ENCODE measurements at regions not wholly inside any gene's neighbourhood (a gene's known extent, or its start where the extent isn't known, plus 50 kb on each side); places are given as distances from the start of the nearest gene placed in this dataset.

DNA sequence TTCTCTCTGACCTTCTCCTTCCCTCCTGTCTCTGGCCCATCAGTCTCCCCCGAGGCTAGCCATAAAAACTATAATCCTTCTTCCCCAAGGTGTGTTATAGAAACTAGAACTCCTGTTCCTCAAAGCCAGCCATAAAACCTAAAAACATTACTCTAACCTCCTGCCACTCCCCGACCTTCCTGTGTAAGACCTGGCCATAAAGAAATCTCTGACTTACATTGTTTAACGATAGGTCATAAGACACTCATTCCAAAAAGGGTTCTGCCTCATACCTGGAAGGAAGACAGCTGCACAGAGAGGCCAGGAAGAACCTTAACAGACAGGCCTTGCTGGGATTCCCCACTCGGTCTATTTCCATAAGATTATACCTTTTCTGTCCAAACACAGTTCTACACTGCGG, 70.9 kb upstream of the EEA1 start:
- Histone ChIP-seq H3K4me2 (ENCODE audit: low read length) (no peak overlapping the region), H4K20me1 (ENCODE audit: insufficient read depth) (no peaks in the 10 kb centered on the region), H3K79me2 (replicated peaks; ENCODE audit: insufficient read depth, low read length) (no peaks in the 10 kb centered on the region), H2AFZ (ENCODE audit: low read depth, low read length) (no peak overlapping the region), H3K36me3 (ENCODE audit: insufficient read depth, low read length) (no peaks in the 10 kb centered on the region), H3K4me3 (ENCODE audit: low read length) (no peak overlapping the region), H3K9me2 (ENCODE audit: insufficient read depth, low read length) (no peaks in the 10 kb centered on the region), H3K27me3 (ENCODE audit: insufficient read depth, low read depth, low read length) (no peaks in the 10 kb centered on the region), H3K9ac (ENCODE audit: low read length) (no peak overlapping the region), H3K27ac (ENCODE audit: low read length) (no peak overlapping the region), H3K9me3 (ENCODE audit: low read length) (no peaks in the 10 kb centered on the region), H3F3A (ENCODE audit: insufficient read depth, low read length, poor library complexity, severe bottlenecking) (no peaks in the 10 kb centered on the region)
- no peak for TF ChIP-seq SMC3 (conservative IDR thresholded peaks at IDR 0.05; ENCODE audit: poor library complexity)
- no peak for TF ChIP-seq EP300 (conservative IDR thresholded peaks at IDR 0.05; ENCODE audit: poor library complexity, severe bottlenecking)
- TF ChIP-seq RAD21 (conservative IDR thresholded peaks at IDR 0.05) = no peak
- TF ChIP-seq TAF1 (IDR thresholded peaks at IDR 0.05; ENCODE audit: low read depth) = no peak
- TF ChIP-seq EZH2 (IDR thresholded peaks at IDR 0.05; ENCODE audit: borderline replicate concordance, insufficient read depth, low read length, poor library complexity, severe bottlenecking) = no peak
- TF ChIP-seq MXI1 (conservative IDR thresholded peaks at IDR 0.05; ENCODE audit: poor library complexity, severe bottlenecking) = no peak
- no peak for TF ChIP-seq POLR2AphosphoS5 (IDR thresholded peaks at IDR 0.05)
- TF ChIP-seq, protein P1, sequence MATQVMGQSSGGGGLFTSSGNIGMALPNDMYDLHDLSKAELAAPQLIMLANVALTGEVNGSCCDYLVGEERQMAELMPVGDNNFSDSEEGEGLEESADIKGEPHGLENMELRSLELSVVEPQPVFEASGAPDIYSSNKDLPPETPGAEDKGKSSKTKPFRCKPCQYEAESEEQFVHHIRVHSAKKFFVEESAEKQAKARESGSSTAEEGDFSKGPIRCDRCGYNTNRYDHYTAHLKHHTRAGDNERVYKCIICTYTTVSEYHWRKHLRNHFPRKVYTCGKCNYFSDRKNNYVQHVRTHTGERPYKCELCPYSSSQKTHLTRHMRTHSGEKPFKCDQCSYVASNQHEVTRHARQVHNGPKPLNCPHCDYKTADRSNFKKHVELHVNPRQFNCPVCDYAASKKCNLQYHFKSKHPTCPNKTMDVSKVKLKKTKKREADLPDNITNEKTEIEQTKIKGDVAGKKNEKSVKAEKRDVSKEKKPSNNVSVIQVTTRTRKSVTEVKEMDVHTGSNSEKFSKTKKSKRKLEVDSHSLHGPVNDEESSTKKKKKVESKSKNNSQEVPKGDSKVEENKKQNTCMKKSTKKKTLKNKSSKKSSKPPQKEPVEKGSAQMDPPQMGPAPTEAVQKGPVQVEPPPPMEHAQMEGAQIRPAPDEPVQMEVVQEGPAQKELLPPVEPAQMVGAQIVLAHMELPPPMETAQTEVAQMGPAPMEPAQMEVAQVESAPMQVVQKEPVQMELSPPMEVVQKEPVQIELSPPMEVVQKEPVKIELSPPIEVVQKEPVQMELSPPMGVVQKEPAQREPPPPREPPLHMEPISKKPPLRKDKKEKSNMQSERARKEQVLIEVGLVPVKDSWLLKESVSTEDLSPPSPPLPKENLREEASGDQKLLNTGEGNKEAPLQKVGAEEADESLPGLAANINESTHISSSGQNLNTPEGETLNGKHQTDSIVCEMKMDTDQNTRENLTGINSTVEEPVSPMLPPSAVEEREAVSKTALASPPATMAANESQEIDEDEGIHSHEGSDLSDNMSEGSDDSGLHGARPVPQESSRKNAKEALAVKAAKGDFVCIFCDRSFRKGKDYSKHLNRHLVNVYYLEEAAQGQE (IDR thresholded peaks at IDR 0.05; ENCODE audit: borderline replicate concordance) = no peak
- TF ChIP-seq, protein P2, sequence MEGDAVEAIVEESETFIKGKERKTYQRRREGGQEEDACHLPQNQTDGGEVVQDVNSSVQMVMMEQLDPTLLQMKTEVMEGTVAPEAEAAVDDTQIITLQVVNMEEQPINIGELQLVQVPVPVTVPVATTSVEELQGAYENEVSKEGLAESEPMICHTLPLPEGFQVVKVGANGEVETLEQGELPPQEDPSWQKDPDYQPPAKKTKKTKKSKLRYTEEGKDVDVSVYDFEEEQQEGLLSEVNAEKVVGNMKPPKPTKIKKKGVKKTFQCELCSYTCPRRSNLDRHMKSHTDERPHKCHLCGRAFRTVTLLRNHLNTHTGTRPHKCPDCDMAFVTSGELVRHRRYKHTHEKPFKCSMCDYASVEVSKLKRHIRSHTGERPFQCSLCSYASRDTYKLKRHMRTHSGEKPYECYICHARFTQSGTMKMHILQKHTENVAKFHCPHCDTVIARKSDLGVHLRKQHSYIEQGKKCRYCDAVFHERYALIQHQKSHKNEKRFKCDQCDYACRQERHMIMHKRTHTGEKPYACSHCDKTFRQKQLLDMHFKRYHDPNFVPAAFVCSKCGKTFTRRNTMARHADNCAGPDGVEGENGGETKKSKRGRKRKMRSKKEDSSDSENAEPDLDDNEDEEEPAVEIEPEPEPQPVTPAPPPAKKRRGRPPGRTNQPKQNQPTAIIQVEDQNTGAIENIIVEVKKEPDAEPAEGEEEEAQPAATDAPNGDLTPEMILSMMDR (IDR thresholded peaks at IDR 0.05; ENCODE audit: poor library complexity, severe bottlenecking) = no peak

- Histone ChIP-seq H2AFZ (ENCODE audit: low read depth, low read length) (no peak overlapping the region), H3F3A (ENCODE audit: insufficient read depth, low read length, poor library complexity, severe bottlenecking) (no peaks in the 10 kb centered on the region), H3K27ac (ENCODE audit: low read length) (no peak overlapping the region), H3K9ac (ENCODE audit: low read length) (no peak overlapping the region), H3K27me3 (ENCODE audit: insufficient read depth, low read depth, low read length) (no peaks in the 10 kb centered on the region), H3K79me2 (replicated peaks; ENCODE audit: insufficient read depth, low read length) (no peaks in the 10 kb centered on the region), H4K20me1 (ENCODE audit: insufficient read depth) (no peaks in the 10 kb centered on the region), H3K4me2 (ENCODE audit: low read length) (no peak overlapping the region), H3K36me3 (ENCODE audit: insufficient read depth, low read length) (no peaks in the 10 kb centered on the region), H3K9me2 (ENCODE audit: insufficient read depth, low read length) (no peaks in the 10 kb centered on the region), H3K9me3 (ENCODE audit: low read length) (no peaks in the 10 kb centered on the region), H3K4me3 (ENCODE audit: low read length) (no peak overlapping the region)
- TF ChIP-seq, protein P2 (IDR thresholded peaks at IDR 0.05; ENCODE audit: poor library complexity, severe bottlenecking) = no peak
- TF ChIP-seq, protein P1 (IDR thresholded peaks at IDR 0.05; ENCODE audit: borderline replicate concordance) = no peak
- TF ChIP-seq POLR2AphosphoS5 (IDR thresholded peaks at IDR 0.05) = no peak
- no peak for TF ChIP-seq RAD21 (conservative IDR thresholded peaks at IDR 0.05)
- TF ChIP-seq EZH2 (IDR thresholded peaks at IDR 0.05; ENCODE audit: borderline replicate concordance, insufficient read depth, low read length, poor library complexity, severe bottlenecking) = no peak
- TF ChIP-seq TAF1 (IDR thresholded peaks at IDR 0.05; ENCODE audit: low read depth) = no peak
Observed at GRCh38 chr12:93001407-93001806, 72.3 kb upstream of the EEA1 start.

All from neural cell (in vitro differentiated cells).